GM23338 (cell line): ENCODE measurements at regions not wholly inside any gene's neighbourhood (a gene's known extent, or its start where the extent isn't known, plus 50 kb on each side); places are given as distances from the start of the nearest gene placed in this dataset.

Experiments
- ATAC-seq: fragments of 200-7000 bp; cut with Tn5 transposase; 3 replicates; pipeline ENCODE4 v1.9.1; 2020
- DNase-seq: peaks from one replicate; pipeline ENCODE4 v3.0.0-alpha.2; 2015; ENCODE audit warnings: low spot score
- H2AFZ ChIP-seq: fragments of 200-600 bp; sonication (generic); 2 replicates; pipeline ENCODE4 v1.8.0; 2016; ENCODE audit warnings: antibody characterized with exemption, mild to moderate bottlenecking, moderate library complexity
- H3F3A ChIP-seq: fragments of 200-600 bp; sonication (generic); replicated peaks from 2 replicates; pipeline ENCODE4 v1.8.0; 2017; ENCODE audit warnings: antibody characterized with exemption, mixed run types, low read depth
- H3K27ac ChIP-seq: fragments of 200-600 bp; sonication (generic); 2 replicates; pipeline ENCODE4 v1.6.1; 2016; ENCODE audit warnings: low read depth
- H3K27me3 ChIP-seq: fragments of 200-600 bp; sonication (generic); 2 replicates; pipeline ENCODE4 v1.8.0; 2016; ENCODE audit warnings: mild to moderate bottlenecking, mixed run types, moderate library complexity; ENCODE audit not compliant: insufficient read depth
- H3K36me3 ChIP-seq: fragments of 200-600 bp; sonication (generic); 2 replicates; pipeline ENCODE4 v1.8.0; 2016; ENCODE audit warnings: mild to moderate bottlenecking; ENCODE audit not compliant: insufficient read depth
- H3K4me1 ChIP-seq: fragments of 200-600 bp; sonication (generic); 2 replicates; pipeline ENCODE4 v1.8.0; 2016; ENCODE audit warnings: mild to moderate bottlenecking, moderate library complexity; ENCODE audit not compliant: insufficient read depth
- H3K4me2 ChIP-seq: fragments of 200-600 bp; sonication (generic); 2 replicates; pipeline ENCODE4 v1.7.1; 2017; ENCODE audit warnings: mixed run types
- H3K4me3 ChIP-seq: fragments of 200-600 bp; sonication (generic); 2 replicates; pipeline ENCODE4 v1.6.1; 2016; ENCODE audit warnings: mixed run types
- H3K79me2 ChIP-seq: fragments of 200-600 bp; sonication (generic); replicated peaks from 2 replicates; pipeline ENCODE4 v1.8.0; 2017; ENCODE audit warnings: mild to moderate bottlenecking; ENCODE audit not compliant: insufficient read depth
- H3K9me2 ChIP-seq: fragments of 200-600 bp; sonication (generic); 2 replicates; pipeline ENCODE4 v1.8.0; 2017; ENCODE audit not compliant: insufficient read depth
- H4K20me1 ChIP-seq: fragments of 200-600 bp; sonication (generic); replicated peaks from 2 replicates; pipeline ENCODE4 v1.8.0; 2017; ENCODE audit warnings: mild to moderate bottlenecking; ENCODE audit not compliant: insufficient read depth
- H3K27ac Mint-ChIP-seq: 2 replicates; pipeline ENCODE4 v1.8.0; 2020; ENCODE audit warnings: inconsistent platforms, mild to moderate bottlenecking, moderate library complexity, mixed read lengths
- H3K27me3 Mint-ChIP-seq: 3 replicates; pipeline ENCODE4 v1.8.0; 2022; ENCODE audit warnings: low read depth, mild to moderate bottlenecking, moderate library complexity, mixed read lengths, inconsistent platforms; ENCODE audit not compliant: insufficient read depth, poor library complexity
- H3K36me3 Mint-ChIP-seq: 3 replicates; pipeline ENCODE4 v1.8.0; 2021; ENCODE audit warnings: low read depth, mild to moderate bottlenecking, inconsistent platforms, moderate library complexity, mixed read lengths
- H3K4me1 Mint-ChIP-seq: 3 replicates; pipeline ENCODE4 v1.8.0; 2020; ENCODE audit warnings: mild to moderate bottlenecking, inconsistent platforms, mixed read lengths
- H3K4me3 Mint-ChIP-seq: 3 replicates; pipeline ENCODE4 v1.8.0; 2021; ENCODE audit warnings: moderate library complexity, mild to moderate bottlenecking, inconsistent platforms, mixed read lengths
- H3K9me3 Mint-ChIP-seq: 3 replicates; pipeline ENCODE4 v1.8.0; 2020; ENCODE audit warnings: moderate library complexity, mild to moderate bottlenecking, inconsistent platforms, mixed read lengths
- CREB1 ChIP-seq: fragments of 250-450 bp; sonication (Bioruptor Pico); IDR thresholded peaks from 2 replicates; pipeline ENCODE4 v1.5.0; 2020; ENCODE audit warnings: low read depth, mild to moderate bottlenecking, moderate library complexity
- EZH2phosphoT487 ChIP-seq: fragments of 200-600 bp; sonication (generic); IDR thresholded peaks from one replicate; pipeline ENCODE4 v1.8.1; 2018; ENCODE audit warnings: antibody characterized with exemption; ENCODE audit not compliant: unreplicated experiment
- JUNB ChIP-seq: IDR thresholded peaks from one replicate; pipeline ENCODE4 v1.6.1; 2016; ENCODE audit warnings: antibody characterized with exemption; ENCODE audit not compliant: unreplicated experiment
- NANOG ChIP-seq: IDR thresholded peaks from 2 replicates; pipeline ENCODE4 v1.6.1; 2016; ENCODE audit warnings: antibody characterized with exemption, borderline replicate concordance
- POLR2AphosphoS5 ChIP-seq: IDR thresholded peaks from 2 replicates; pipeline ENCODE4 v1.6.1; 2016; ENCODE audit warnings: antibody characterized with exemption, low read depth
- STAT1 ChIP-seq: IDR thresholded peaks from one replicate; pipeline ENCODE4 v1.6.1; 2016; ENCODE audit warnings: antibody characterized with exemption; ENCODE audit not compliant: unreplicated experiment
- ZNF114 ChIP-seq: fragments of 250-450 bp; sonication (Bioruptor Pico); IDR thresholded peaks from 2 replicates; pipeline ENCODE4 v1.5.0; 2020; ENCODE audit warnings: mild to moderate bottlenecking, moderate library complexity
- ZNF331 ChIP-seq: fragments of 250-450 bp; sonication (Bioruptor Pico); IDR thresholded peaks from 2 replicates; pipeline ENCODE4 v1.5.0; 2020; ENCODE audit warnings: low read depth, mild to moderate bottlenecking, moderate library complexity
- TF ChIP-seq, protein P1 (sequence below): IDR thresholded peaks from 2 replicates; pipeline ENCODE4 v1.6.1; 2016; ENCODE audit warnings: antibody characterized with exemption
- TF ChIP-seq, protein P2 (sequence below): fragments of 250-450 bp; sonication (Bioruptor Pico); IDR thresholded peaks from 2 replicates; pipeline ENCODE4 v1.5.0; 2020; ENCODE audit warnings: mild to moderate bottlenecking, moderate library complexity

DNA sequence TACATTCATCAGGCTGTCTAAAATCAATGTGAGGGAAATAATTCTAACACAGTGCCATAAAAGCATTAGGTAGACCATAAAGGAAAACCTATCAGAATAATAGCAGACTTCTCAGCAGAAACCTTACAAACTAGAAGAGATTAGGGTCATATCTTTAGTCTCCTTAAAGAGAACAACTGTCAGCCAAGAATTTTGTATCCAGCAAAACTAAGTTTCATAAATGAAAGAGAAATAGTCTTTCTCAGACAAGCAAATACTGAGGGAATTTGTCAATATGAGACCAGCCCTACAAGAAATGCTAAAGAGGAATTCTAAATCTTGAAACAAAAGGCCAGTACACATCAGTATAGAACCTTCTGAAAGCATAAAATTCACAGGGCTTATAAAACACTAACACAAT, 482.0 kb downstream of the SATB2 start (continued):
- TF ChIP-seq ZNF331 (CRISPR knock-in tag) (no peak), NANOG (no peak), ZNF114 (CRISPR knock-in tag) (no peak)
- TF ChIP-seq, protein P1, sequence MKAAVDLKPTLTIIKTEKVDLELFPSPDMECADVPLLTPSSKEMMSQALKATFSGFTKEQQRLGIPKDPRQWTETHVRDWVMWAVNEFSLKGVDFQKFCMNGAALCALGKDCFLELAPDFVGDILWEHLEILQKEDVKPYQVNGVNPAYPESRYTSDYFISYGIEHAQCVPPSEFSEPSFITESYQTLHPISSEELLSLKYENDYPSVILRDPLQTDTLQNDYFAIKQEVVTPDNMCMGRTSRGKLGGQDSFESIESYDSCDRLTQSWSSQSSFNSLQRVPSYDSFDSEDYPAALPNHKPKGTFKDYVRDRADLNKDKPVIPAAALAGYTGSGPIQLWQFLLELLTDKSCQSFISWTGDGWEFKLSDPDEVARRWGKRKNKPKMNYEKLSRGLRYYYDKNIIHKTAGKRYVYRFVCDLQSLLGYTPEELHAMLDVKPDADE, result no peak

DNA sequence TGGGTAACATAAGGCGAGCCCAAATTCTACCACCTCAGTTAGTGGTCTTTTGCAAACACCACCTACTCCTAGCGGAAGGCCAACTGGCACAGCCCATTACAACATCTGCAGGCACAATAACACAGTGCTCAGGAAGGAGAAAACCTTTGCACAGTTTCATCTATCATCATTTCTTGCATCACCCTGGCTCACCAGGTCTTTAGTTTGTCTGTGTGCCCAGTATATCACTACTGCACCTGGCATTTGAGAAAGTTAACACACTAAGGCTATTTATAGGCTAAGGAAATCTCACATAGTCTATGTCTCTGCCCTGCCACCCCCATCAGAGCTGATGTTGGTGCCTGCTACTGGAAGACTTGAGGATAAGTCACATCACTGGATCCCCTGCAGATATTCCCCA, 484.0 kb downstream of the SATB2 start:
- DNase-seq, result no peak
- no peak overlapping the region for H3K27ac Mint-ChIP-seq
- no peaks in the 10 kb centered on the region for H3F3A ChIP-seq
- H3K4me3 Mint-ChIP-seq, result no peak overlapping the region
- TF ChIP-seq, protein P1, result no peak
- TF ChIP-seq ZNF114 (CRISPR knock-in tag), result no peak
- H3K27me3 Mint-ChIP-seq, result peaks cover 2% of the 10 kb centered on the region
- H3K4me2 ChIP-seq, result no peak overlapping the region
- H3K9me2 ChIP-seq, result no peaks in the 10 kb centered on the region
- H3K27ac ChIP-seq, result no peak overlapping the region
- H3K4me1 Mint-ChIP-seq, result no peaks in the 10 kb centered on the region
- H3K4me1 ChIP-seq, result no peaks in the 10 kb centered on the region
- no peak for ATAC-seq
- no peak overlapping the region for H3K4me3 ChIP-seq
- H3K36me3 Mint-ChIP-seq, result no peaks in the 10 kb centered on the region; the same call in 2 of the 3 replicates
- H3K79me2 ChIP-seq, result no peaks in the 10 kb centered on the region
- no peaks in the 10 kb centered on the region for H3K27me3 ChIP-seq
- H2AFZ ChIP-seq, result no peak overlapping the region
- no peaks in the 10 kb centered on the region for H3K36me3 ChIP-seq
- H3K9me3 Mint-ChIP-seq, result peaks cover 15% of the 10 kb centered on the region; the same call in 2 of the 3 replicates
- no peaks in the 10 kb centered on the region for H4K20me1 ChIP-seq

DNA sequence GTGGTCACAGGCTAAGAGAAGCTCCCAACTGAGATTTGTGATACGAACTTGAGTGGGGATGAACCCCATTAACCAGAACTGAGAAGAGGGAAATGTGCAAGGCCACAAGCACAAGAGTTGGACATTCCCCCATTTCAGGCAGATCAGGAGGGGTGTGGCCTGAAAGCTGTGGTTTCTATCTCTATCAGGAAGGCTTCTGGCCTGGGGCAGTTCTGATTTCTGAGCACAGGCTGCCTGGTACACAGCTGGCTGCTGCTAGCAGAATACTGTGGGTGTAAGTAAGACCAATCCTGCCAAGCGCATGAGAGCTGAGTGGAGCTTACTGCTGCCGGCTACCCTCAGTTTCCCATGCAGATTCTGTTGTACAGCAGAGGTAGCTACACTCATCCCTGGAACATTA, 484.6 kb downstream of the SATB2 start:
- no peak overlapping the region; the same call in 1 of the 2 replicates for H3K27ac Mint-ChIP-seq
- no peak overlapping the region for H3K4me3 Mint-ChIP-seq
- no peaks in the 10 kb centered on the region for H3K4me1 Mint-ChIP-seq
- Histone ChIP-seq H4K20me1 (no peaks in the 10 kb centered on the region), H3K4me2 (no peak overlapping the region), H3K9me2 (no peaks in the 10 kb centered on the region), H3K79me2 (no peaks in the 10 kb centered on the region), H3K36me3 (no peaks in the 10 kb centered on the region), H3K27me3 (no peaks in the 10 kb centered on the region), H3F3A (no peaks in the 10 kb centered on the region), H3K27ac (no peak overlapping the region), H3K4me1 (no peaks in the 10 kb centered on the region), H2AFZ (peak overlapping the region; percentile 45; the same call in 1 of the 2 replicates), H3K4me3 (no peak overlapping the region)
- no peak for DNase-seq
- H3K9me3 Mint-ChIP-seq, result peaks cover 15% of the 10 kb centered on the region; the same call in 2 of the 3 replicates
- H3K36me3 Mint-ChIP-seq, result no peaks in the 10 kb centered on the region; the same call in 2 of the 3 replicates
- peaks cover 2% of the 10 kb centered on the region for H3K27me3 Mint-ChIP-seq
- no peak for ATAC-seq
- no peak for TF ChIP-seq POLR2AphosphoS5
- TF ChIP-seq ZNF114 (CRISPR knock-in tag), result no peak
- TF ChIP-seq, protein P2, sequence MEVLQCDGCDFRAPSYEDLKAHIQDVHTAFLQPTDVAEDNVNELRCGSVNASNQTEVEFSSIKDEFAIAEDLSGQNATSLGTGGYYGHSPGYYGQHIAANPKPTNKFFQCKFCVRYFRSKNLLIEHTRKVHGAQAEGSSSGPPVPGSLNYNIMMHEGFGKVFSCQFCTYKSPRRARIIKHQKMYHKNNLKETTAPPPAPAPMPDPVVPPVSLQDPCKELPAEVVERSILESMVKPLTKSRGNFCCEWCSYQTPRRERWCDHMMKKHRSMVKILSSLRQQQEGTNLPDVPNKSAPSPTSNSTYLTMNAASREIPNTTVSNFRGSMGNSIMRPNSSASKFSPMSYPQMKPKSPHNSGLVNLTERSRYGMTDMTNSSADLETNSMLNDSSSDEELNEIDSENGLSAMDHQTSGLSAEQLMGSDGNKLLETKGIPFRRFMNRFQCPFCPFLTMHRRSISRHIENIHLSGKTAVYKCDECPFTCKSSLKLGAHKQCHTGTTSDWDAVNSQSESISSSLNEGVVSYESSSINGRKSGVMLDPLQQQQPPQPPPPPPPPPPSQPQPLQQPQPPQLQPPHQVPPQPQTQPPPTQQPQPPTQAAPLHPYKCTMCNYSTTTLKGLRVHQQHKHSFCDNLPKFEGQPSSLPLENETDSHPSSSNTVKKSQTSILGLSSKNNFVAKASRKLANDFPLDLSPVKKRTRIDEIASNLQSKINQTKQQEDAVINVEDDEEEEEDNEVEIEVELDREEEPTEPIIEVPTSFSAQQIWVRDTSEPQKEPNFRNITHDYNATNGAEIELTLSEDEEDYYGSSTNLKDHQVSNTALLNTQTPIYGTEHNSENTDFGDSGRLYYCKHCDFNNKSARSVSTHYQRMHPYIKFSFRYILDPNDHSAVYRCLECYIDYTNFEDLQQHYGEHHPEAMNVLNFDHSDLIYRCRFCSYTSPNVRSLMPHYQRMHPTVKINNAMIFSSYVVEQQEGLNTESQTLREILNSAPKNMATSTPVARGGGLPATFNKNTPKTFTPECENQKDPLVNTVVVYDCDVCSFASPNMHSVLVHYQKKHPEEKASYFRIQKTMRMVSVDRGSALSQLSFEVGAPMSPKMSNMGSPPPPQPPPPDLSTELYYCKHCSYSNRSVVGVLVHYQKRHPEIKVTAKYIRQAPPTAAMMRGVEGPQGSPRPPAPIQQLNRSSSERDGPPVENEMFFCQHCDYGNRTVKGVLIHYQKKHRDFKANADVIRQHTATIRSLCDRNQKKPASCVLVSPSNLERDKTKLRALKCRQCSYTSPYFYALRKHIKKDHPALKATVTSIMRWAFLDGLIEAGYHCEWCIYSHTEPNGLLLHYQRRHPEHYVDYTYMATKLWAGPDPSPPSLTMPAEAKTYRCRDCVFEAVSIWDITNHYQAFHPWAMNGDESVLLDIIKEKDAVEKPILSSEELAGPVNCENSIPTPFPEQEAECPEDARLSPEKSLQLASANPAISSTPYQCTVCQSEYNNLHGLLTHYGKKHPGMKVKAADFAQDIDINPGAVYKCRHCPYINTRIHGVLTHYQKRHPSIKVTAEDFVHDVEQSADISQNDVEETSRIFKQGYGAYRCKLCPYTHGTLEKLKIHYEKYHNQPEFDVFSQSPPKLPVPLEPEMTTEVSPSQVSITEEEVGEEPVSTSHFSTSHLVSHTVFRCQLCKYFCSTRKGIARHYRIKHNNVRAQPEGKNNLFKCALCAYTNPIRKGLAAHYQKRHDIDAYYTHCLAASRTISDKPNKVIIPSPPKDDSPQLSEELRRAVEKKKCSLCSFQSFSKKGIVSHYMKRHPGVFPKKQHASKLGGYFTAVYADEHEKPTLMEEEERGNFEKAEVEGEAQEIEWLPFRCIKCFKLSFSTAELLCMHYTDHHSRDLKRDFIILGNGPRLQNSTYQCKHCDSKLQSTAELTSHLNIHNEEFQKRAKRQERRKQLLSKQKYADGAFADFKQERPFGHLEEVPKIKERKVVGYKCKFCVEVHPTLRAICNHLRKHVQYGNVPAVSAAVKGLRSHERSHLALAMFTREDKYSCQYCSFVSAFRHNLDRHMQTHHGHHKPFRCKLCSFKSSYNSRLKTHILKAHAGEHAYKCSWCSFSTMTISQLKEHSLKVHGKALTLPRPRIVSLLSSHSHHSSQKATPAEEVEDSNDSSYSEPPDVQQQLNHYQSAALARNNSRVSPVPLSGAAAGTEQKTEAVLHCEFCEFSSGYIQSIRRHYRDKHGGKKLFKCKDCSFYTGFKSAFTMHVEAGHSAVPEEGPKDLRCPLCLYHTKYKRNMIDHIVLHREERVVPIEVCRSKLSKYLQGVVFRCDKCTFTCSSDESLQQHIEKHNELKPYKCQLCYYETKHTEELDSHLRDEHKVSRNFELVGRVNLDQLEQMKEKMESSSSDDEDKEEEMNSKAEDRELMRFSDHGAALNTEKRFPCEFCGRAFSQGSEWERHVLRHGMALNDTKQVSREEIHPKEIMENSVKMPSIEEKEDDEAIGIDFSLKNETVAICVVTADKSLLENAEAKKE (CRISPR knock-in tag), result no peak
- no peak for TF ChIP-seq JUNB
- no peak for TF ChIP-seq CREB1 (CRISPR knock-in tag)
- no peak for TF ChIP-seq STAT1
- TF ChIP-seq, protein P1, result no peak
- TF ChIP-seq EZH2phosphoT487, result no peak
